ENCODE measurements at regions not wholly inside any gene's neighbourhood (a gene's known extent, or its start where the extent isn't known, plus 50 kb on each side); places are given as distances from the start of the nearest gene placed in this dataset.

DNA sequence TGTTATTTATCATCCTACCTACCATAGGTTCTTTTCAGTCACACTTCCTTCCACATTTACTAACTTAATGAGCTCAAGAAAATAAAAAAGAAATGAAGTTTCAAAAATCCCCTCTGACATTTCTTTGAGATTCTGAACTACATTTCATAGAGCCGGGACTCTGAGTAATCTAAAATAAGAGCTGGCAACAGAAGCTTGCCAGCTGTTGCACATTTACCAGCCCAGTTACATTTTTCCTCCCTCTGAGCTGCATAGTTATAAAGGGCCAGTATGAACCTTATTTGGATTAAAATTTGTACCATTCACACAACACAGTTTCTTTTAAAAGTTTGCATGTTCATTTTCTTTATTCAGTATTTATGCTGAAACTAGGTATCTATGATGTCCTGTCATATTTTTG is 119.5 kb upstream of the CAV2 start:
- no peak for TF ChIP-seq EZH2phosphoT487 (IDR thresholded peaks at IDR 0.05; ENCODE audit: borderline replicate concordance, low read depth, low read length)
- TF ChIP-seq, protein P1, sequence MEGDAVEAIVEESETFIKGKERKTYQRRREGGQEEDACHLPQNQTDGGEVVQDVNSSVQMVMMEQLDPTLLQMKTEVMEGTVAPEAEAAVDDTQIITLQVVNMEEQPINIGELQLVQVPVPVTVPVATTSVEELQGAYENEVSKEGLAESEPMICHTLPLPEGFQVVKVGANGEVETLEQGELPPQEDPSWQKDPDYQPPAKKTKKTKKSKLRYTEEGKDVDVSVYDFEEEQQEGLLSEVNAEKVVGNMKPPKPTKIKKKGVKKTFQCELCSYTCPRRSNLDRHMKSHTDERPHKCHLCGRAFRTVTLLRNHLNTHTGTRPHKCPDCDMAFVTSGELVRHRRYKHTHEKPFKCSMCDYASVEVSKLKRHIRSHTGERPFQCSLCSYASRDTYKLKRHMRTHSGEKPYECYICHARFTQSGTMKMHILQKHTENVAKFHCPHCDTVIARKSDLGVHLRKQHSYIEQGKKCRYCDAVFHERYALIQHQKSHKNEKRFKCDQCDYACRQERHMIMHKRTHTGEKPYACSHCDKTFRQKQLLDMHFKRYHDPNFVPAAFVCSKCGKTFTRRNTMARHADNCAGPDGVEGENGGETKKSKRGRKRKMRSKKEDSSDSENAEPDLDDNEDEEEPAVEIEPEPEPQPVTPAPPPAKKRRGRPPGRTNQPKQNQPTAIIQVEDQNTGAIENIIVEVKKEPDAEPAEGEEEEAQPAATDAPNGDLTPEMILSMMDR (conservative IDR thresholded peaks at IDR 0.05; ENCODE audit: low read length): no peak

All from OCI-LY7 (cell line).